ENCODE measurements at regions not wholly inside any gene's neighbourhood (a gene's known extent, or its start where the extent isn't known, plus 50 kb on each side); places are given as distances from the start of the nearest gene placed in this dataset.

DNA sequence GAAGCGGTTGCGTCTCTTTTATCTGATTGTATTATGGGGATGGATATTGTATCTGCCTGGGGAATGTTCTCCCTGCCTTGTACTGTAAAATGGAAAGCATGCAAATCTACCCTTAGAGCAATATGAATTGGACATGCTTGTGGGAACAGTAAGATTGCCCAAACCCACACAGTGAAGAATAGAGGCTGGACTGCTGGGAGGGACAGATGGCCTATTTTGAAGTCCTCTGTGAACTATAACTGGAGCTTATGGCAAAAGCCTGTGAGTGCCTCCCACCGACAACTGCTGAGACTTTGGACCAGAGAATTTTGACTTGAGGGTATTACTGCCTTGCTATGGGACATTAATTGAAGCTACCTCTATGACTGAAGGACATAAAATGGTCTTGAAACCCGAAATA is 168.9 kb downstream of the ERCC6L2 start:
- DNase-seq (ENCODE audit: low spot score): no peak
- Histone ChIP-seq H3K4me3 (no peak overlapping the region), H3K27ac (no peak overlapping the region)
- no peak for TF ChIP-seq CTCF (IDR thresholded peaks at IDR 0.05)

DNA sequence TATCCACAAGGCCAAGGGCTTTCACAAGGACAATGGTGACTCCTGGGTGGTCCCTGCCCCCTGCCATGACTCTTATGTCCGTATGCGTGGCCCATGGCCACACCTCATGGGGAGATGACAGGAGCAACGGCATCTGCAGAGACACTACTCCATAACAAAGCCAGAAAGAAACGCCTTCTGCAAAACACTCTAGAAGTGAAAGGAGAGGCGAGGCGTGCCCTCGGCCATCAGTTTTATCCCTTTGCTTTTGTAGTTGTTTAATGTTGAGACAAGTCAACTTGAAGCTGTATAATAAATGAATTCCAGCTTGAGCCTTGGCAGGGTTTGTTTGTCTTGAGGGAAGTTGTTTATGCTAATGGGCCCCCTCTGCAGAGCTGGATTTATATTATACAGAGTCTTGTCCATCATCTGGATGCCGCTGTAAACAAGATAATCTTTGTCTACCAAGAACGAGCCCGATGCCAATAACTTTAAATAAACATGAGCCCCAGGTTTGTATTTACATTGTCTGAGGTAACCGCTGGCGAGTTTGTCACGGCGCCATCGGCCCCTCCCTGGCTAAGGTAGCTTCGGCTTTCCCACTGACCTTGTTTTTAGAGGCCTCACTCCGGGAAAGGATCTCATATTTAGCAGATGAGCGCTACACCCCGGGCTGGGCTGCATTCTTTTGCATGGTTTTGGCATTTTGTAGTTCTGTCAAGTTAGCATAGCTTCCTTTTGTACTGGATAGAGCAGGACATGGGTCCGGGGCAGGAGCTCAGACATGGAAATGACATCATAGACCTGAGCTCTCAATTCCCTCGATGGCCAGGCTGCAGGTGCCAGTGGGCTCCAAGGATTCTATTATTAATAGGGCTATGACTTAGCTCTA is 165.3 kb downstream of the ERCC6L2 start:
- Histone ChIP-seq H3K27ac (no peak overlapping the region), H3K4me3 (no peak overlapping the region)
- no peak for DNase-seq (ENCODE audit: low spot score)
- no peak for TF ChIP-seq CTCF (IDR thresholded peaks at IDR 0.05)

GRCh38 chr9:96038914-96039313 is 163.4 kb downstream of the ERCC6L2 start:
- DNase-seq (ENCODE audit: low spot score): no peak
- TF ChIP-seq CTCF (IDR thresholded peaks at IDR 0.05): no peak

GRCh38 chr9:96038271-96038670 is 162.8 kb downstream of the ERCC6L2 start:
- no peak overlapping the region for H3K27ac ChIP-seq
- DNase-seq (ENCODE audit: low spot score): no peak
- TF ChIP-seq CTCF (IDR thresholded peaks at IDR 0.05): no peak
- no peak overlapping the region for H3K4me3 ChIP-seq

More at GRCh38 chr9:96038914-96039313, 163.4 kb downstream of the ERCC6L2 start:
- H3K27ac ChIP-seq: no peak overlapping the region
- no peak overlapping the region for H3K4me3 ChIP-seq

DNA sequence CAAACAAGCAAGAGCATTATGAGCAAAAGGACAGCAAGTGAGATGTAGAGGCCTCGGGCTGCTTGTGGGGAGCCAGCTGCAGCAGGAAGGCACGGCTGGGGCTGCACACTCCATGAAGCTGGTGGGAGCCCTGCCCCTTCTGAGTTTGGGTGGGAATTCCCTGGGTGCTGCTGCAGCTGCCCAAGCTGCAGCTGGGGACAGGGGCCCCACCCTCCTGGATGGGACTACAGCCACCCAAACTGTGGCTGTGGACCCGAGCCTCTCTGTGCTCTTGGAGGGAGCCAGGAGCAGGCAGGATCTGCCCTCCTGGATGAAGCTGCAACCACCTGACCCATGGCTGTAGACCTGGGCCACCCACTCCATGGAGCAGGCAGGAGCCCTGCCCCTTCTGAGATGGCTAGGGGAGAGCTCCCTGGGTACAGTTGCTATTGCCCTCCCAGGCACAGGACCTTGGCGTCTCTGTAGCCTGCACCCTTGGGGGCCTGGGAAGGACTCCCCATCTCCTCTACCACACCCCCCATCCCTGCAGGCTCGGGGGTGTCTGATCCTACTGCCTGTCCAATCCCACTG is 159.1 kb downstream of the ERCC6L2 start:
- Histone ChIP-seq H3K27ac (no peak overlapping the region), H3K4me3 (no peak overlapping the region)
- DNase-seq (ENCODE audit: low spot score): no peak
- TF ChIP-seq CTCF (IDR thresholded peaks at IDR 0.05): no peak

GRCh38 chr9:96033896-96034295 is 158.4 kb downstream of the ERCC6L2 start:
- TF ChIP-seq CTCF (IDR thresholded peaks at IDR 0.05): no peak
- no peak overlapping the region for H3K27ac ChIP-seq
- DNase-seq (ENCODE audit: low spot score): no peak
- no peak overlapping the region for H3K4me3 ChIP-seq
